Activated T-helper 2 cell treated with anti-CD3 and anti-CD28 coated beads, Interferon-gamma antibody, Interleukin-2, Interleukin-4, amounts not matched to agents 10 μg/mL and 5 μg/mL and 100 μg/mL, durations not matched to agents 14 hours and 24 hours and 36 hours (primary cell): ENCODE measurements at regions not wholly inside any gene's neighbourhood (a gene's known extent, or its start where the extent isn't known, plus 50 kb on each side); places are given as distances from the start of the nearest gene placed in this dataset.

ENCODE experiments used
- DNase-seq: peaks from one replicate; pipeline ENCODE4 v3.0.0; 2021; ENCODE audit warnings: low spot score
- H3K27ac Mint-ChIP-seq: one replicate; pipeline ENCODE4 v1.8.0; 2021; ENCODE audit warnings: mixed read lengths
- H3K27me3 Mint-ChIP-seq: one replicate; pipeline ENCODE4 v1.8.0; 2021; ENCODE audit warnings: low read depth, mixed read lengths
- H3K36me3 Mint-ChIP-seq: one replicate; pipeline ENCODE4 v1.8.0; 2021; ENCODE audit warnings: low read depth, mixed read lengths
- H3K4me1 Mint-ChIP-seq: one replicate; pipeline ENCODE4 v1.8.0; 2021; ENCODE audit warnings: low read depth, mixed read lengths
- H3K4me3 Mint-ChIP-seq: one replicate; pipeline ENCODE4 v1.8.0; 2021; ENCODE audit warnings: low read depth, mild to moderate bottlenecking, moderate library complexity, mixed read lengths
- H3K9me3 Mint-ChIP-seq: one replicate; pipeline ENCODE4 v1.8.0; 2021; ENCODE audit warnings: mixed read lengths
- intact Hi-C: fragments of 100-400 bp; cut with micrococcal nuclease; formaldehyde crosslinking; loops from one replicate; pipeline ENCODE4 v1.15.1; 2023

GRCh38 chr1:99176753-99177152 is 87.5 kb upstream of the PLPPR4 start:
- DNase-seq: no peak
- no peak overlapping the region for H3K4me3 Mint-ChIP-seq
- H3K36me3 Mint-ChIP-seq: no peaks in the 10 kb centered on the region
- intact Hi-C loops: no loop called here
- no peaks in the 10 kb centered on the region for H3K4me1 Mint-ChIP-seq
- H3K27ac Mint-ChIP-seq: no peak overlapping the region
- no peaks in the 10 kb centered on the region for H3K9me3 Mint-ChIP-seq
- peaks cover 4% of the 10 kb centered on the region for H3K27me3 Mint-ChIP-seq

DNA sequence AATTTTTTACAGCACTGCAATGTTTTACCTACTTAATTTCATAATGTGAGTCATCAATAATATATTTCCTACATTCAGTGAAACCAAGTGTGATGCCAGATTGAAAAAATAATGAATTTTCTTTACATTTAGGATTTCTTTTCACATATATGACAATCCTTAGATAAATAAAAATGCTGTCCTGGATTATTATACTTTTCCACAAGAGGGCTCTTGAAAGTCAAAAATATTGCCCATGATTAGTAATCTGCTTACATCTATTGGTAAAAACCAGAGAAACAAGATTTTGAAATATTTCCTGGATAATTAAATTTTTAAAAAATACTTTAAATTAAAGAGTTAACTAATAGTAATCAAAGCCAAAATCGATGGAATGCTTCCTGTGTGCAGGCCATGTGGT is 86.8 kb upstream of the PLPPR4 start:
- H3K36me3 Mint-ChIP-seq: no peaks in the 10 kb centered on the region
- DNase-seq: no peak
- no peak overlapping the region for H3K27ac Mint-ChIP-seq
- H3K9me3 Mint-ChIP-seq: no peaks in the 10 kb centered on the region
- peaks cover 4% of the 10 kb centered on the region for H3K27me3 Mint-ChIP-seq
- intact Hi-C loops: no loop called here
- H3K4me1 Mint-ChIP-seq: no peaks in the 10 kb centered on the region
- no peak overlapping the region for H3K4me3 Mint-ChIP-seq

GRCh38 chr1:99180343-99180808 is 83.9 kb upstream of the PLPPR4 start:
- intact Hi-C loops: loop anchor here (1.0 to 10.0 kb wide), 4 partner anchors 301 to 527 kb away; no protein-coding TSS in a partner anchor
- Mint-ChIP-seq H3K4me1 (no peaks in the 10 kb centered on the region), H3K4me3 (no peak overlapping the region), H3K36me3 (no peaks in the 10 kb centered on the region), H3K27ac (no peak overlapping the region), H3K27me3 (peaks cover 3% of the 10 kb centered on the region), H3K9me3 (no peaks in the 10 kb centered on the region)
- peak; percentile 32 for DNase-seq

DNA sequence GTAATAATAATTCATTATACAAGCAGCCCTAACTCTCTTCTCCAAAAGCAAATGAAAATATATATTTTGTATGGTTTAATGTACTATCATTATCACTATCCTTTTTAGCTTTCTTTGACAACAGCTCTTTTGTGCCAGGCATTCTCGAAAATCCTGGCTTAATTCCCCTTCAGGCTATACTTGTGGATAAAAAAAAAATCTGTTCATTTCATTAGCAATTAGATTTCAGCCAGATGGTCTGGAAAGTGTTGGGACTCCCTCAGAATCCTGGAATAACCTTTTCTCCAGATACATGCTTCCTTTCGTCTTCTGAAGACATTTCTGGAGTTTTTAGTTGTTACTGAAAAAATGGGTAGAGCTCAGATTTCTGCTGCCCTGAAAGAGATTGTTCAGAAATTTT is 83.4 kb upstream of the PLPPR4 start:
- no peaks in the 10 kb centered on the region for H3K9me3 Mint-ChIP-seq
- no peak overlapping the region for H3K27ac Mint-ChIP-seq
- no peak overlapping the region for H3K4me3 Mint-ChIP-seq
- no peak for DNase-seq
- no peaks in the 10 kb centered on the region for H3K36me3 Mint-ChIP-seq
- H3K27me3 Mint-ChIP-seq: peaks cover 3% of the 10 kb centered on the region
- intact Hi-C loops: loop anchor here (1.0 to 10.0 kb wide), 4 partner anchors 300 to 526 kb away; no protein-coding TSS in a partner anchor
- no peaks in the 10 kb centered on the region for H3K4me1 Mint-ChIP-seq

DNA sequence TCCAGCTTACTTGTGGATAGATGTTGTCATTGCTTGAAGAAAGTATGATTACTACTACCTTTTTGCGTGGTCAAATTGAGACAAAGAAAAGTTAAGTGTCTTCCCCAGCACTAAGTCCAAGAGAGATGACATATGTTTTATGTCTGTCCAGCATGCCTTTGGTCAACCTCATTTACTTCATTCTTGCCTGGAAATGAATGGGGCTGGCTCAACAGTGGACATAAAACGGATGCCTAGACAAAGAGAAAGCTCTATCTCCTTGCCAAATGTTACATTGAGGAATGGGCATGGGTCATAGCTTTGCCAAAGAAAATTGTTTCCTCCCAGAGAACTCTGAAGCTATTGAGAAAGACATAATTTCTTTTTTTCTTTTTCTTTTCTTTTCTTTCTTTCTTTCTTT is 82.4 kb upstream of the PLPPR4 start:
- Mint-ChIP-seq H3K27ac (no peak overlapping the region), H3K9me3 (no peaks in the 10 kb centered on the region), H3K4me1 (no peaks in the 10 kb centered on the region), H3K4me3 (no peak overlapping the region), H3K36me3 (no peaks in the 10 kb centered on the region), H3K27me3 (no peaks in the 10 kb centered on the region)
- no peak for DNase-seq
- intact Hi-C loops: loop anchor here (2.0 to 10.0 kb wide), 2 partner anchors 387 to 503 kb away; no protein-coding TSS in a partner anchor

- H3K9me3 Mint-ChIP-seq: no peaks in the 10 kb centered on the region
Observed at GRCh38 chr1:99185196-99185595, 79.1 kb upstream of the PLPPR4 start.

GRCh38 chr1:99193431-99193830 is 70.9 kb upstream of the PLPPR4 start:
- Mint-ChIP-seq H3K27ac (no peak overlapping the region), H3K4me3 (no peak overlapping the region), H3K9me3 (no peaks in the 10 kb centered on the region), H3K27me3 (no peaks in the 10 kb centered on the region), H3K36me3 (no peaks in the 10 kb centered on the region), H3K4me1 (no peaks in the 10 kb centered on the region)
- intact Hi-C loops: no loop called here
- no peak for DNase-seq

More at GRCh38 chr1:99185196-99185595, 79.1 kb upstream of the PLPPR4 start:
- H3K27me3 Mint-ChIP-seq: no peaks in the 10 kb centered on the region
- DNase-seq: no peak
- H3K27ac Mint-ChIP-seq: no peak overlapping the region
- intact Hi-C loops: loop anchor here (10.0 kb wide), 1 partner anchor 390 kb away; no protein-coding TSS in a partner anchor
- H3K36me3 Mint-ChIP-seq: no peaks in the 10 kb centered on the region
- H3K4me3 Mint-ChIP-seq: no peak overlapping the region
- H3K4me1 Mint-ChIP-seq: no peaks in the 10 kb centered on the region

DNA sequence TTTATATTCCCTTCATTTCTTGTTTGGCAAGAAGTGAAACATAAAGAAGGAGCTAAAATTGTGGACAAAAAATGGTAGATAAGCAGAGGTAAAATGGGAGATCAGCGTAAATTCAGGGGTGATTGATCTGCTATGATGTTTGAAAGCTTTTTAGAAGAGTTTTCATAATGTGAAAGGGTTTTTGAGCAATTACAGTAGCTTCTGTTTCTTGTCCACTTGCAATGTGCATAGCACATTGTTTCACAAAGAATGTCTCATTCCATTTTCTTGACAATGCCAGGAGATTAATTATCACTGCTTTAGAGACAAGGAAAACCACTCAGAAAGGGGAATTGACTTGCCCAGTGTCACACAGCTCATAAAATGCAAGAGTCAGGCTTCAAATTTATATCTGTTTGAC is 65.9 kb upstream of the PLPPR4 start:
- intact Hi-C loops: no loop called here
- Mint-ChIP-seq H3K9me3 (no peaks in the 10 kb centered on the region), H3K4me3 (no peak overlapping the region), H3K36me3 (no peaks in the 10 kb centered on the region), H3K27ac (no peak overlapping the region), H3K27me3 (no peaks in the 10 kb centered on the region), H3K4me1 (no peaks in the 10 kb centered on the region)
- DNase-seq: no peak

DNA sequence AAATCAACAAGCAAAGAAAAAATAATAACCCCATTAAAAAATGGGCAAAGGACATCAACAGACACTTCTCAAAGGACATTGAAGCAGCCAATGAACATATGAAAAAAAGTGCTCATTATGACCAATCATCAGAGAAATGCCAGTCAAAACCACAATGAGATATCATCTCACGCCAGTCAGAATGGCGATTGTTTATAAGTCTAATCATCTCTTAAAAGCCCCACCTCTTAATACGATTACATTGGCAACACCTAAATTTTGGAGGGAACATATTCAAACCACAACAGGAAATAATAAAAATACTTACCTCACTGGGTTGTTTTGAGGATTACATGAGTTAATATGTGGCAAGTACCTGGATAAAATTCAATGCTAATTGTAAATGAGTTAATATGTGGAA is 57.1 kb upstream of the PLPPR4 start:
- no peak overlapping the region for H3K27ac Mint-ChIP-seq
- DNase-seq: no peak
- no peaks in the 10 kb centered on the region for H3K36me3 Mint-ChIP-seq
- H3K4me3 Mint-ChIP-seq: no peak overlapping the region
- H3K27me3 Mint-ChIP-seq: no peaks in the 10 kb centered on the region
- H3K4me1 Mint-ChIP-seq: no peaks in the 10 kb centered on the region
- intact Hi-C loops: no loop called here
- no peaks in the 10 kb centered on the region for H3K9me3 Mint-ChIP-seq
